Stomach (tissue), 8 donors: ENCODE measurements at regions not wholly inside any gene's neighbourhood (a gene's known extent, or its start where the extent isn't known, plus 50 kb on each side); places are given as distances from the start of the nearest gene placed in this dataset.

Experiments used
- DNase-seq, 2 donors: peaks; one replicate each; pipeline versions ENCODE4 v3.0.0 to v3.0.0-alpha.2; 2013 to 2019
- H3K27ac ChIP-seq, 5 donors: fragments of 200-600 bp in 4 of 5; sonication (generic) in 4 of 5; one replicate each; pipeline ENCODE4 v1.5.1; 2013 to 2019; ENCODE audit warnings: mild to moderate bottlenecking in 1 of 5, moderate library complexity in 1 of 5
- H3K27me3 ChIP-seq, 3 donors: fragments of 200-600 bp; sonication (generic); one replicate each; pipeline ENCODE4 v1.5.1; 2017 to 2019; ENCODE audit warnings: mixed run types in 1 of 3
- H3K36me3 ChIP-seq, 4 donors: fragments of 200-600 bp; sonication (generic); 1 replicate in 3 of 4; 2 replicates in 1 of 4; pipeline ENCODE4 v1.5.1; 2016 to 2019
- H3K4me1 ChIP-seq, 4 donors: fragments of 200-600 bp; sonication (generic); one replicate each; pipeline ENCODE4 v1.5.1; 2016 to 2019
- H3K4me3 ChIP-seq, 4 donors: fragments of 200-600 bp; sonication (generic) in 3 of 4; one replicate each; pipeline ENCODE4 v1.5.1; 2016 to 2019; ENCODE audit warnings: mild to moderate bottlenecking in 1 of 4
- H3K9me3 ChIP-seq, 4 donors: fragments of 200-600 bp; sonication (generic); one replicate each; pipeline ENCODE4 v1.5.1; 2016 to 2019
- CTCF ChIP-seq, 7 experiments: fragments of 450-650 bp in 4 of 7; fragments of 200-600 bp in 3 of 7; sonication (generic) in 3 of 7; IDR thresholded peaks; one replicate each; pipeline ENCODE4 v1.5.1; 2016 to 2019; ENCODE audit warnings: antibody characterized with exemption in 7 of 7, control low read depth in 2 of 7, mild to moderate bottlenecking in 1 of 7
- EP300 ChIP-seq: sonication (generic); formaldehyde crosslinking; IDR thresholded peaks from one replicate; pipeline ENCODE4 v1.6.1; 2017; ENCODE audit warnings: antibody characterized with exemption
- POLR2A ChIP-seq, 4 donors: fragments of 450-650 bp; IDR thresholded peaks; one replicate each; pipeline ENCODE4 v1.6.1; 2016; ENCODE audit warnings: antibody characterized with exemption in 4 of 4, control low read depth in 2 of 4, mild to moderate bottlenecking in 1 of 4, moderate library complexity in 1 of 4
- POLR2AphosphoS5 ChIP-seq, 3 donors: sonication (generic); formaldehyde crosslinking; IDR thresholded peaks; one replicate each; pipeline ENCODE4 v1.6.1; 2016; ENCODE audit warnings: antibody characterized with exemption in 3 of 3
- WGBS, 5 donors: extraction: QIAGEN DNeasy Blood & Tissue Kit in 3 of 5; methylation state at CpG; one replicate each; pipeline versions ENCODE4 v1.1.5 to v1.1.7; 2013 to 2018; 5-methylcytosine and 5-hydroxymethylcytosine counted together
- intact Hi-C: fragments of 100-400 bp; cut with DNase I; formaldehyde crosslinking; loops from one replicate; pipeline ENCODE4 v1.15.1; 2023; ENCODE audit warnings: low total_unique reads
- donor health status: healthy with polysubstance abuse.
- donor health status: Bipolar disorder and iron deficiency.
- donor health status: healthy.

GRCh38 chr22:44410451-44410991 is 87.5 kb downstream of the RTL6 start:
- peaks cover 0 to 26% (median 0%) of the 10 kb centered on the region in 3 donors for H3K27me3 ChIP-seq
- peak; percentile 62 to 82 for DNase-seq
- H3K9me3 ChIP-seq, result no peaks in the 10 kb centered on the region
- H3K36me3 ChIP-seq, result no peaks in the 10 kb centered on the region
- intact Hi-C loops, result no loop called here
- peak overlapping the region in 1 of 5 donors; percentile 44 for H3K27ac ChIP-seq
- TF ChIP-seq POLR2AphosphoS5 (IDR thresholded peaks at IDR 0.05) (no peak), POLR2A (IDR thresholded peaks at IDR 0.05) (no peak), EP300 (no peak), CTCF (IDR thresholded peaks at IDR 0.05) (no peak)
- WGBS, 5 donors, result 38 to 61% (median 46%) methylated on average over 13 to 16 of the region's 16 CpGs
- H3K4me3 ChIP-seq, result no peak overlapping the region
- H3K4me1 ChIP-seq, result peaks cover 13 to 42% (median 30%) of the 10 kb centered on the region in 4 donors

DNA sequence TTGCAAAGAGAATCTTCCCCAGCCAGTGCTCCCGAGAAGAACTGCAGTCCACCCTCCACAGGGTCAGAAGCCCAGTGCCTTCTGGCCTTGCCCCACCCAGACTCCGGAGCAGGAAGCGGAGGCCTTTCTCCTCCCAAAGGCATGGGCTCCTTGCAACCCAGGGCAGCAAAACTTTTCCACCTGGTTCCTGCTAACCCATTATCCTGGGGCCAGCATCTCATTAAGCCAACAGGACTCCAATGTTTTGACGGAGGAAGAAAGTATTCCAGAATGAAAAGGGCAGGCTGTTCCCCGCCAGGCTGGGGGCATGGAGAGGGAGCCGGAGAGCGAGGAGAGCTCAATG is 88.1 kb downstream of the RTL6 start:
- peak overlapping the region in 1 of 5 donors; percentile 44 for H3K27ac ChIP-seq
- 58 to 87% (median 85%) methylated on average over 5 to 7 of the region's 7 CpGs for WGBS, 5 donors
- no peaks in the 10 kb centered on the region for H3K9me3 ChIP-seq
- H3K36me3 ChIP-seq, result no peaks in the 10 kb centered on the region
- intact Hi-C loops, result no loop called here
- peaks cover 0 to 26% (median 0%) of the 10 kb centered on the region in 3 donors for H3K27me3 ChIP-seq
- H3K4me3 ChIP-seq, result no peak overlapping the region
- TF ChIP-seq EP300 (no peak), POLR2AphosphoS5 (IDR thresholded peaks at IDR 0.05) (no peak), POLR2A (IDR thresholded peaks at IDR 0.05) (no peak), CTCF (IDR thresholded peaks at IDR 0.05) (no peak)
- DNase-seq, result no peak
- H3K4me1 ChIP-seq, result peaks cover 13 to 42% (median 30%) of the 10 kb centered on the region in 4 donors

- WGBS, 5 donors, result 77 to 87% (median 84%) methylated on average over 22 to 24 of the region's 24 CpGs
- Histone ChIP-seq H3K4me3 (no peak overlapping the region), H3K4me1 (peaks cover 13 to 42% (median 30%) of the 10 kb centered on the region in 4 donors), H3K36me3 (no peaks in the 10 kb centered on the region), H3K9me3 (no peaks in the 10 kb centered on the region), H3K27me3 (peaks cover 0 to 26% (median 0%) of the 10 kb centered on the region in 3 donors), H3K27ac (no peak overlapping the region)
- no peak for DNase-seq
- intact Hi-C loops, result no loop called here
- TF ChIP-seq EP300 (no peak), POLR2A (IDR thresholded peaks at IDR 0.05) (no peak), CTCF (IDR thresholded peaks at IDR 0.05) (no peak)
Observed at GRCh38 chr22:44409211-44409973, 88.6 kb downstream of the RTL6 start.

- TF ChIP-seq EP300, result no peak
- no peak for TF ChIP-seq POLR2AphosphoS5 (IDR thresholded peaks at IDR 0.05)
- TF ChIP-seq POLR2A (IDR thresholded peaks at IDR 0.05), result no peak
- TF ChIP-seq CTCF (IDR thresholded peaks at IDR 0.05), result no peak
- no peaks in the 10 kb centered on the region for H3K9me3 ChIP-seq
- H3K36me3 ChIP-seq, result no peaks in the 10 kb centered on the region
- intact Hi-C loops, result no loop called here
- H3K4me3 ChIP-seq, result no peak overlapping the region
- DNase-seq, result no peak
- H3K4me1 ChIP-seq, result peaks cover 13 to 42% (median 30%) of the 10 kb centered on the region in 4 donors
- peaks cover 0 to 26% (median 0%) of the 10 kb centered on the region in 3 donors for H3K27me3 ChIP-seq
- H3K27ac ChIP-seq, result no peak overlapping the region
- WGBS, 5 donors, result 81 to 90% (median 86%) methylated on average over 7 of the region's 7 CpGs
Observed at GRCh38 chr22:44408829-44409192, 89.2 kb downstream of the RTL6 start.
